CD4-positive, alpha-beta T cell (primary cell): ENCODE measurements at regions not wholly inside any gene's neighbourhood (a gene's known extent, or its start where the extent isn't known, plus 50 kb on each side); places are given as distances from the start of the nearest gene placed in this dataset.

ENCODE experiments used
- ATAC-seq: fragments of 200-7000 bp; cut with Tn5 transposase; one replicate; pipeline ENCODE4 v1.10.0; 2022; ENCODE audit warnings: mild to moderate bottlenecking; ENCODE audit not compliant: poor library complexity
- CTCF ChIA-PET: fragments of 350-600 bp; sonication (Branson Sonifier 250); formaldehyde crosslinking; loops from one replicate; lab custom pipeline; 2021; ENCODE audit warnings: antibody characterized with exemption, inconsistent platforms; lab: Charles Lee
- POLR2A ChIA-PET: fragments of 350-600 bp; sonication (Branson Sonifier 250); formaldehyde crosslinking; loops from one replicate; lab custom pipeline; 2021; ENCODE audit warnings: antibody characterized with exemption, inconsistent platforms; lab: Charles Lee
- DNase-seq, 14 experiments: peaks; one replicate each; pipeline ENCODE4 v3.0.0-alpha.2; 2013 to 2020; ENCODE audit warnings: mixed read lengths in 2 of 14
- H3K27ac ChIP-seq, 2 donors: one replicate each; pipeline versions ENCODE4 v1.5.1 to v1.7.0; 2013; ENCODE audit warnings: low read length in 2 of 2, low read depth in 1 of 2, mild to moderate bottlenecking in 1 of 2
- H3K27me3 ChIP-seq, 2 experiments: 1 replicate in 1 of 2; 2 replicates in 1 of 2; pipeline versions ENCODE4 v1.6.1 to v1.7.0; 2013; ENCODE audit warnings: low read length in 2 of 2, control low read depth in 1 of 2, mild to moderate bottlenecking in 1 of 2, moderate library complexity in 1 of 2; ENCODE audit not compliant: insufficient read depth in 2 of 2, control insufficient read depth in 1 of 2
- H3K36me3 ChIP-seq: one replicate; pipeline ENCODE4 v1.6.1; 2013; ENCODE audit warnings: low read length, control low read depth; ENCODE audit not compliant: insufficient read depth
- H3K4me1 ChIP-seq: one replicate; pipeline ENCODE4 v1.6.1; 2013; ENCODE audit warnings: low read length, control low read depth; ENCODE audit not compliant: insufficient read depth
- H3K4me3 ChIP-seq: one replicate; pipeline ENCODE4 v1.5.1; 2013; ENCODE audit warnings: mild to moderate bottlenecking, low read length, moderate library complexity
- H3K9me3 ChIP-seq, 2 experiments: 1 replicate in 1 of 2; 2 replicates in 1 of 2; pipeline versions ENCODE4 v1.6.1 to v1.7.0; 2013; ENCODE audit warnings: low read length in 2 of 2, mild to moderate bottlenecking in 2 of 2, control low read depth in 1 of 2, moderate library complexity in 1 of 2; ENCODE audit not compliant: control insufficient read depth in 1 of 2, insufficient read depth in 1 of 2
- H3K27ac Mint-ChIP-seq: one replicate; pipeline ENCODE4 v1.8.0; 2020; ENCODE audit warnings: mixed read lengths
- H3K27me3 Mint-ChIP-seq: one replicate; pipeline ENCODE4 v1.8.0; 2021; ENCODE audit warnings: mixed read lengths
- H3K36me3 Mint-ChIP-seq: one replicate; pipeline ENCODE4 v1.8.0; 2021; ENCODE audit warnings: low read depth, mixed read lengths
- H3K4me1 Mint-ChIP-seq: one replicate; pipeline ENCODE4 v1.8.0; 2021; ENCODE audit warnings: low read depth, mixed read lengths
- H3K4me3 Mint-ChIP-seq: one replicate; pipeline ENCODE4 v1.8.0; 2020; ENCODE audit warnings: mild to moderate bottlenecking, mixed read lengths
- H3K9me3 Mint-ChIP-seq: one replicate; pipeline ENCODE4 v1.8.0; 2020; ENCODE audit warnings: mixed read lengths
- intact Hi-C, 2 experiments: fragments of 100-400 bp; cut with DNase I in 1 of 2; cut with micrococcal nuclease in 1 of 2; formaldehyde crosslinking; loops; one replicate each; pipeline versions ENCODE4 v1.15.1 to v1.9.0; 2023 to 2025; cut with DNase I, micrococcal nuclease
- TF ChIP-seq, protein P1 (sequence below): fragments of 200-600 bp; IDR thresholded peaks from one replicate; pipeline ENCODE4 v1.8.0; 2022; ENCODE audit warnings: antibody characterized with exemption, mild to moderate bottlenecking

DNA sequence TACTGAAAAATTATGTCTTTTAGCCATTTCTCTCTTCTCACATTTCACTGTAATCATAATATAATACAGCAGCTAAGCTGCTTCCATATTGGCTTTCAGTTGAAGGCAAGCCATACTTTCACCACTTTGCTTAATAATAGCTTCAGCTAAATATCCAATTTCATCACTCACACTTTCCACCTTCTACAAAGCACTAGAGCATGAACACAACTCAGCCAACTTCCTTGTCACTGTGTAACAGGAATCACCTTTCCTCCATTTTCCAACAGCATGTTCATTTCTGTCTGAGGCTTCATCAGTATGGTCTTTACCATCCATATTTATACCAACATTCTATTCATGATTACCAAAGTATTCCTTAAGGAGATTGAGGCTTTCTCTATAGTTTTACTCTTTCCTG, 219.8 kb upstream of the CTSO start:
- no peaks in the 10 kb centered on the region for H3K4me1 ChIP-seq
- no peak overlapping the region for H3K27ac ChIP-seq
- DNase-seq, result no peak
- H3K27me3 ChIP-seq, result no peaks in the 10 kb centered on the region
- Mint-ChIP-seq H3K36me3 (no peaks in the 10 kb centered on the region), H3K27me3 (no peaks in the 10 kb centered on the region), H3K4me1 (no peaks in the 10 kb centered on the region), H3K27ac (no peak overlapping the region), H3K4me3 (no peak overlapping the region), H3K9me3 (no peaks in the 10 kb centered on the region)
- ChIA-PET POLR2A (interaction anchor here (1.2 kb wide), 1 partner anchor 9 kb away, joined by 3 read pairs; no protein-coding TSS in a partner anchor), CTCF (no interaction called here)
- no peak overlapping the region for H3K4me3 ChIP-seq
- no peak for ATAC-seq
- TF ChIP-seq, protein P1, sequence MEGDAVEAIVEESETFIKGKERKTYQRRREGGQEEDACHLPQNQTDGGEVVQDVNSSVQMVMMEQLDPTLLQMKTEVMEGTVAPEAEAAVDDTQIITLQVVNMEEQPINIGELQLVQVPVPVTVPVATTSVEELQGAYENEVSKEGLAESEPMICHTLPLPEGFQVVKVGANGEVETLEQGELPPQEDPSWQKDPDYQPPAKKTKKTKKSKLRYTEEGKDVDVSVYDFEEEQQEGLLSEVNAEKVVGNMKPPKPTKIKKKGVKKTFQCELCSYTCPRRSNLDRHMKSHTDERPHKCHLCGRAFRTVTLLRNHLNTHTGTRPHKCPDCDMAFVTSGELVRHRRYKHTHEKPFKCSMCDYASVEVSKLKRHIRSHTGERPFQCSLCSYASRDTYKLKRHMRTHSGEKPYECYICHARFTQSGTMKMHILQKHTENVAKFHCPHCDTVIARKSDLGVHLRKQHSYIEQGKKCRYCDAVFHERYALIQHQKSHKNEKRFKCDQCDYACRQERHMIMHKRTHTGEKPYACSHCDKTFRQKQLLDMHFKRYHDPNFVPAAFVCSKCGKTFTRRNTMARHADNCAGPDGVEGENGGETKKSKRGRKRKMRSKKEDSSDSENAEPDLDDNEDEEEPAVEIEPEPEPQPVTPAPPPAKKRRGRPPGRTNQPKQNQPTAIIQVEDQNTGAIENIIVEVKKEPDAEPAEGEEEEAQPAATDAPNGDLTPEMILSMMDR, result no peak
- no peaks in the 10 kb centered on the region for H3K9me3 ChIP-seq
- H3K36me3 ChIP-seq, result no peaks in the 10 kb centered on the region
- intact Hi-C loops, result no loop called here

DNA sequence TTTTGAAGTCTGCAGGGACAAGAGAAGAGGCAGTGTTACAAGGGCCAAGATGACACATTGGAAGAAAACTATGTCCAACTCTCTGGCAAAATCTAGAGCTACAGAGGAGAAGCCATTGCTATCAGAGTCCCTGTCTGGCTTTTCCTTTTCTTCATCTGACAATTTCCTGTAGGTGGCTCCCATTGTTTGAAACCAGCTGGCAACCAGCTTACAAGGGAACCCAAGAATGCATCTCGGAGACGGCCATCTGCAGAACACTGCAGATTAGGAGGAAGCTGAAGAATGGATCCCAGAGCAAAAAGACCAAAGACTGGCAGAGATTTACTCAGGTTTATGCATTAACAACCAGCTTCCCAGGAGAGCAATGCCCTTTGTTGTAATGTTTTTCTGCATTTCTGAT, 216.2 kb upstream of the CTSO start:
- H3K27me3 ChIP-seq, result no peaks in the 10 kb centered on the region
- intact Hi-C loops, result no loop called here
- Mint-ChIP-seq H3K4me3 (no peak overlapping the region), H3K27me3 (no peaks in the 10 kb centered on the region), H3K27ac (no peak overlapping the region), H3K4me1 (no peaks in the 10 kb centered on the region), H3K36me3 (no peaks in the 10 kb centered on the region), H3K9me3 (peaks cover 3% of the 10 kb centered on the region)
- CTCF ChIA-PET, result no interaction called here
- H3K4me3 ChIP-seq, result no peak overlapping the region
- H3K4me1 ChIP-seq, result no peaks in the 10 kb centered on the region
- DNase-seq, result no peak
- H3K27ac ChIP-seq, result no peak overlapping the region
- POLR2A ChIA-PET, result no interaction called here
- H3K36me3 ChIP-seq, result no peaks in the 10 kb centered on the region
- TF ChIP-seq, protein P1, result no peak
- ATAC-seq, result no peak
- H3K9me3 ChIP-seq, result no peaks in the 10 kb centered on the region

DNA sequence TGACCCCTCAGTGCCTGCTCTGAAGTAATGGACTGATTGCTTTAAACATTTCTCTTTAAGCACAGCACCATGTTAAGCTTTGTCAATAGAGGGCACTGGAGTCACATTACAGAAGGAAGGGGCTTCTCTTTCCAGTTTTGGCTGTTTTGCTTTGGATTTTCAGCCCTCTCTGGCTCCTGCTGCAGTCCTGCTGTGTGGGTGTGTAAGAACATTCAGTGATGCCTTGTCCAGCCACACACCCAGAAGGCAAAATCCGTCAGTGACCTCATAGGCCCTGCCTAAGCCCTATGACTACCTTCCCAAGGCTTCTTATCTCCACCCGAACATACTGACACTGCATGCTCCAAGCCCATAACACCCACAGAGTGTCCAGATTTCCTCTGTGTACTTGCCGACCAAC, 215.3 kb upstream of the CTSO start:
- TF ChIP-seq, protein P1, result no peak
- Histone ChIP-seq H3K27me3 (no peaks in the 10 kb centered on the region), H3K27ac (no peak overlapping the region), H3K36me3 (no peaks in the 10 kb centered on the region), H3K9me3 (no peaks in the 10 kb centered on the region), H3K4me3 (no peak overlapping the region), H3K4me1 (no peaks in the 10 kb centered on the region)
- no peak overlapping the region for H3K27ac Mint-ChIP-seq
- ChIA-PET POLR2A (no interaction called here), CTCF (no interaction called here)
- no peaks in the 10 kb centered on the region for H3K36me3 Mint-ChIP-seq
- no peak for ATAC-seq
- peaks cover 3% of the 10 kb centered on the region for H3K9me3 Mint-ChIP-seq
- no peaks in the 10 kb centered on the region for H3K4me1 Mint-ChIP-seq
- no peak overlapping the region for H3K4me3 Mint-ChIP-seq
- no peaks in the 10 kb centered on the region for H3K27me3 Mint-ChIP-seq
- no peak for DNase-seq
- intact Hi-C loops, result no loop called here
